ENCODE measurements at regions not wholly inside any gene's neighbourhood (a gene's known extent, or its start where the extent isn't known, plus 50 kb on each side); places are given as distances from the start of the nearest gene placed in this dataset.

DNA sequence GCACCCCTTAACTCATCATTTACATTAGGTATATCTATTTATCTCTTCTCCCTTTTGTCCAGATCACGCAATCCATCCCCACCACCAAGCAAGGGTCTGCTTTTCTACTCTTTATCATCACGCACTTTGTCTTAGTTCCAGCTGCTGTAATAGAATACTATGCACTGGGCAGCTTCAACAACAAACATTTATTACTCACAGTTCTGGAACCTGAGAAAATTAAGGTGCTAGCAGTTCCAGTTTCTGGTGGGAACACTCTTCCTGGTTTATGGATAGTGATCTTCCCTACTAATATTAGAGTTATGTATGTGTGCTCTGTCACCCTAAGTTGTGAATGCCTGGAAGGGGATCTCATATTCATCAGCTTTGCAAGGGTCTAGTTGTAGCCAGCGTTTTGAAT lies 687.0 kb downstream of the NTRK3 start (continued):
- TF ChIP-seq, protein P1, sequence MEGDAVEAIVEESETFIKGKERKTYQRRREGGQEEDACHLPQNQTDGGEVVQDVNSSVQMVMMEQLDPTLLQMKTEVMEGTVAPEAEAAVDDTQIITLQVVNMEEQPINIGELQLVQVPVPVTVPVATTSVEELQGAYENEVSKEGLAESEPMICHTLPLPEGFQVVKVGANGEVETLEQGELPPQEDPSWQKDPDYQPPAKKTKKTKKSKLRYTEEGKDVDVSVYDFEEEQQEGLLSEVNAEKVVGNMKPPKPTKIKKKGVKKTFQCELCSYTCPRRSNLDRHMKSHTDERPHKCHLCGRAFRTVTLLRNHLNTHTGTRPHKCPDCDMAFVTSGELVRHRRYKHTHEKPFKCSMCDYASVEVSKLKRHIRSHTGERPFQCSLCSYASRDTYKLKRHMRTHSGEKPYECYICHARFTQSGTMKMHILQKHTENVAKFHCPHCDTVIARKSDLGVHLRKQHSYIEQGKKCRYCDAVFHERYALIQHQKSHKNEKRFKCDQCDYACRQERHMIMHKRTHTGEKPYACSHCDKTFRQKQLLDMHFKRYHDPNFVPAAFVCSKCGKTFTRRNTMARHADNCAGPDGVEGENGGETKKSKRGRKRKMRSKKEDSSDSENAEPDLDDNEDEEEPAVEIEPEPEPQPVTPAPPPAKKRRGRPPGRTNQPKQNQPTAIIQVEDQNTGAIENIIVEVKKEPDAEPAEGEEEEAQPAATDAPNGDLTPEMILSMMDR (conservative IDR thresholded peaks at IDR 0.05; ENCODE audit: low read depth in 2 of 2): no peak
- no peak for TF ChIP-seq ZNF331 (CRISPR knock-in tag; IDR thresholded peaks at IDR 0.05; ENCODE audit: low read depth)
- no peak for TF ChIP-seq EZH2phosphoT487 (IDR thresholded peaks at IDR 0.05; ENCODE audit: unreplicated experiment)
- no peak for TF ChIP-seq STAT1 (IDR thresholded peaks at IDR 0.05; ENCODE audit: unreplicated experiment)
- TF ChIP-seq, protein P2, sequence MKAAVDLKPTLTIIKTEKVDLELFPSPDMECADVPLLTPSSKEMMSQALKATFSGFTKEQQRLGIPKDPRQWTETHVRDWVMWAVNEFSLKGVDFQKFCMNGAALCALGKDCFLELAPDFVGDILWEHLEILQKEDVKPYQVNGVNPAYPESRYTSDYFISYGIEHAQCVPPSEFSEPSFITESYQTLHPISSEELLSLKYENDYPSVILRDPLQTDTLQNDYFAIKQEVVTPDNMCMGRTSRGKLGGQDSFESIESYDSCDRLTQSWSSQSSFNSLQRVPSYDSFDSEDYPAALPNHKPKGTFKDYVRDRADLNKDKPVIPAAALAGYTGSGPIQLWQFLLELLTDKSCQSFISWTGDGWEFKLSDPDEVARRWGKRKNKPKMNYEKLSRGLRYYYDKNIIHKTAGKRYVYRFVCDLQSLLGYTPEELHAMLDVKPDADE (IDR thresholded peaks at IDR 0.05): no peak
- no peak for TF ChIP-seq JUNB (IDR thresholded peaks at IDR 0.05; ENCODE audit: unreplicated experiment)

DNA sequence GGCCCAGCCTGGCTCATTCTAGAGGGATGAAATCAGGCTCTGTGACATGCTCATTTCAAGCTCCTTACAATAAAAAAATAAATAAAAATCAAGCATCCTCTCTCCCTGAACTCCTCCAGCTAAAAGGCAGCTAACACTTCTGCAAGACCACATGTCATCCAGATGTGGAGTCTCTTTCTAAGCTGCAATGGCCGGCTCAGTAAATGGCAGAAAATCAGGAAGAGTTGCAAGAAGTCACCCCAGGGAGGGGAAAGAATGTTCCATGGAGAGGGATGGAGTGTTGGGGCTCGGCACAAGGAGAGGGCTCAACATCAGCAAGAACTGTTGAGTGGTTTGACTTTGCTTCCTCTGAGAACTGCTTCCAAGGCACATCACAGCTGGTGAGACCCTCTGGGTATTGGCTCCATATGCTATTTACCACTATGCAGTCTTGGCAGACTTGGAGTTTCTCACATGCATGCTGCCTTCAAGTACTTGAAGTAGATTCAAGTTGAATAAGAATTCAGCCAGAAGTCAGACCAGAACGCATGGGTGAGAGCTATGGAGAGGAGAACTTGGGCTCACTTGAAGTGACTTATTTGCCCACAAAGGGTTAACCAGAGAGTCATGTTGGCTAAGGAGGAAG lies 689.0 kb downstream of the NTRK3 start:
- TF ChIP-seq STAT1 (IDR thresholded peaks at IDR 0.05; ENCODE audit: unreplicated experiment) (no peak), NANOG (IDR thresholded peaks at IDR 0.05; ENCODE audit: borderline replicate concordance) (no peak), ZNF114 (CRISPR knock-in tag; IDR thresholded peaks at IDR 0.05) (no peak), EZH2 (IDR thresholded peaks at IDR 0.05; ENCODE audit: low read depth, unreplicated experiment) (no peak)
- TF ChIP-seq, protein P3, sequence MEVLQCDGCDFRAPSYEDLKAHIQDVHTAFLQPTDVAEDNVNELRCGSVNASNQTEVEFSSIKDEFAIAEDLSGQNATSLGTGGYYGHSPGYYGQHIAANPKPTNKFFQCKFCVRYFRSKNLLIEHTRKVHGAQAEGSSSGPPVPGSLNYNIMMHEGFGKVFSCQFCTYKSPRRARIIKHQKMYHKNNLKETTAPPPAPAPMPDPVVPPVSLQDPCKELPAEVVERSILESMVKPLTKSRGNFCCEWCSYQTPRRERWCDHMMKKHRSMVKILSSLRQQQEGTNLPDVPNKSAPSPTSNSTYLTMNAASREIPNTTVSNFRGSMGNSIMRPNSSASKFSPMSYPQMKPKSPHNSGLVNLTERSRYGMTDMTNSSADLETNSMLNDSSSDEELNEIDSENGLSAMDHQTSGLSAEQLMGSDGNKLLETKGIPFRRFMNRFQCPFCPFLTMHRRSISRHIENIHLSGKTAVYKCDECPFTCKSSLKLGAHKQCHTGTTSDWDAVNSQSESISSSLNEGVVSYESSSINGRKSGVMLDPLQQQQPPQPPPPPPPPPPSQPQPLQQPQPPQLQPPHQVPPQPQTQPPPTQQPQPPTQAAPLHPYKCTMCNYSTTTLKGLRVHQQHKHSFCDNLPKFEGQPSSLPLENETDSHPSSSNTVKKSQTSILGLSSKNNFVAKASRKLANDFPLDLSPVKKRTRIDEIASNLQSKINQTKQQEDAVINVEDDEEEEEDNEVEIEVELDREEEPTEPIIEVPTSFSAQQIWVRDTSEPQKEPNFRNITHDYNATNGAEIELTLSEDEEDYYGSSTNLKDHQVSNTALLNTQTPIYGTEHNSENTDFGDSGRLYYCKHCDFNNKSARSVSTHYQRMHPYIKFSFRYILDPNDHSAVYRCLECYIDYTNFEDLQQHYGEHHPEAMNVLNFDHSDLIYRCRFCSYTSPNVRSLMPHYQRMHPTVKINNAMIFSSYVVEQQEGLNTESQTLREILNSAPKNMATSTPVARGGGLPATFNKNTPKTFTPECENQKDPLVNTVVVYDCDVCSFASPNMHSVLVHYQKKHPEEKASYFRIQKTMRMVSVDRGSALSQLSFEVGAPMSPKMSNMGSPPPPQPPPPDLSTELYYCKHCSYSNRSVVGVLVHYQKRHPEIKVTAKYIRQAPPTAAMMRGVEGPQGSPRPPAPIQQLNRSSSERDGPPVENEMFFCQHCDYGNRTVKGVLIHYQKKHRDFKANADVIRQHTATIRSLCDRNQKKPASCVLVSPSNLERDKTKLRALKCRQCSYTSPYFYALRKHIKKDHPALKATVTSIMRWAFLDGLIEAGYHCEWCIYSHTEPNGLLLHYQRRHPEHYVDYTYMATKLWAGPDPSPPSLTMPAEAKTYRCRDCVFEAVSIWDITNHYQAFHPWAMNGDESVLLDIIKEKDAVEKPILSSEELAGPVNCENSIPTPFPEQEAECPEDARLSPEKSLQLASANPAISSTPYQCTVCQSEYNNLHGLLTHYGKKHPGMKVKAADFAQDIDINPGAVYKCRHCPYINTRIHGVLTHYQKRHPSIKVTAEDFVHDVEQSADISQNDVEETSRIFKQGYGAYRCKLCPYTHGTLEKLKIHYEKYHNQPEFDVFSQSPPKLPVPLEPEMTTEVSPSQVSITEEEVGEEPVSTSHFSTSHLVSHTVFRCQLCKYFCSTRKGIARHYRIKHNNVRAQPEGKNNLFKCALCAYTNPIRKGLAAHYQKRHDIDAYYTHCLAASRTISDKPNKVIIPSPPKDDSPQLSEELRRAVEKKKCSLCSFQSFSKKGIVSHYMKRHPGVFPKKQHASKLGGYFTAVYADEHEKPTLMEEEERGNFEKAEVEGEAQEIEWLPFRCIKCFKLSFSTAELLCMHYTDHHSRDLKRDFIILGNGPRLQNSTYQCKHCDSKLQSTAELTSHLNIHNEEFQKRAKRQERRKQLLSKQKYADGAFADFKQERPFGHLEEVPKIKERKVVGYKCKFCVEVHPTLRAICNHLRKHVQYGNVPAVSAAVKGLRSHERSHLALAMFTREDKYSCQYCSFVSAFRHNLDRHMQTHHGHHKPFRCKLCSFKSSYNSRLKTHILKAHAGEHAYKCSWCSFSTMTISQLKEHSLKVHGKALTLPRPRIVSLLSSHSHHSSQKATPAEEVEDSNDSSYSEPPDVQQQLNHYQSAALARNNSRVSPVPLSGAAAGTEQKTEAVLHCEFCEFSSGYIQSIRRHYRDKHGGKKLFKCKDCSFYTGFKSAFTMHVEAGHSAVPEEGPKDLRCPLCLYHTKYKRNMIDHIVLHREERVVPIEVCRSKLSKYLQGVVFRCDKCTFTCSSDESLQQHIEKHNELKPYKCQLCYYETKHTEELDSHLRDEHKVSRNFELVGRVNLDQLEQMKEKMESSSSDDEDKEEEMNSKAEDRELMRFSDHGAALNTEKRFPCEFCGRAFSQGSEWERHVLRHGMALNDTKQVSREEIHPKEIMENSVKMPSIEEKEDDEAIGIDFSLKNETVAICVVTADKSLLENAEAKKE (CRISPR knock-in tag; IDR thresholded peaks at IDR 0.05): no peak
- Histone ChIP-seq H3F3A (replicated peaks; ENCODE audit: low read depth) (no peaks in the 10 kb centered on the region), H3K79me2 (replicated peaks; ENCODE audit: insufficient read depth) (no peaks in the 10 kb centered on the region), H3K4me2 (no peak overlapping the region), H4K20me1 (replicated peaks; ENCODE audit: insufficient read depth) (no peaks in the 10 kb centered on the region), H3K4me1 (ENCODE audit: insufficient read depth) (no peaks in the 10 kb centered on the region), H3K36me3 (ENCODE audit: insufficient read depth) (no peaks in the 10 kb centered on the region), H3K27me3 (ENCODE audit: insufficient read depth) (no peaks in the 10 kb centered on the region), H3K9me2 (ENCODE audit: insufficient read depth) (no peaks in the 10 kb centered on the region), H3K4me3 (no peak overlapping the region), H2AFZ (no peak overlapping the region), H3K27ac (ENCODE audit: low read depth) (no peak overlapping the region)
- peaks cover 3% of the 10 kb centered on the region for H3K27me3 Mint-ChIP-seq (ENCODE audit: insufficient read depth, low read depth, poor library complexity)
- ATAC-seq (no peak), DNase-seq (ENCODE audit: low spot score) (no peak)
- H3K4me3 Mint-ChIP-seq: no peak overlapping the region
- no peaks in the 10 kb centered on the region for H3K4me1 Mint-ChIP-seq
- H3K9me3 Mint-ChIP-seq: no peaks in the 10 kb centered on the region
- H3K36me3 Mint-ChIP-seq (ENCODE audit: low read depth): no peaks in the 10 kb centered on the region
- no peak overlapping the region for H3K27ac Mint-ChIP-seq
